GM20000 (cell line): ENCODE measurements at regions not wholly inside any gene's neighbourhood (a gene's known extent, or its start where the extent isn't known, plus 50 kb on each side); places are given as distances from the start of the nearest gene placed in this dataset.
"Not testable (repeated sequence)": the region's sequence is repeated elsewhere in the genome, so short reads cannot be mapped to it uniquely, and the experiment has no call there.

Experiments
- DNase-seq: peaks from one replicate; pipeline ENCODE4 v3.0.0; 2012; ENCODE audit warnings: low spot score
- TF ChIP-seq, protein P1 (sequence below): IDR thresholded peaks from 2 replicates; pipeline ENCODE4 v1.5.1; 2012; ENCODE audit warnings: mild to moderate bottlenecking, control low read depth; ENCODE audit errors: extremely low read depth, missing control alignments

GRCh38 chr18:8908792-8909510 is 193.5 kb upstream of the NDUFV2 start:
- DNase-seq: no peak
- TF ChIP-seq, protein P1, sequence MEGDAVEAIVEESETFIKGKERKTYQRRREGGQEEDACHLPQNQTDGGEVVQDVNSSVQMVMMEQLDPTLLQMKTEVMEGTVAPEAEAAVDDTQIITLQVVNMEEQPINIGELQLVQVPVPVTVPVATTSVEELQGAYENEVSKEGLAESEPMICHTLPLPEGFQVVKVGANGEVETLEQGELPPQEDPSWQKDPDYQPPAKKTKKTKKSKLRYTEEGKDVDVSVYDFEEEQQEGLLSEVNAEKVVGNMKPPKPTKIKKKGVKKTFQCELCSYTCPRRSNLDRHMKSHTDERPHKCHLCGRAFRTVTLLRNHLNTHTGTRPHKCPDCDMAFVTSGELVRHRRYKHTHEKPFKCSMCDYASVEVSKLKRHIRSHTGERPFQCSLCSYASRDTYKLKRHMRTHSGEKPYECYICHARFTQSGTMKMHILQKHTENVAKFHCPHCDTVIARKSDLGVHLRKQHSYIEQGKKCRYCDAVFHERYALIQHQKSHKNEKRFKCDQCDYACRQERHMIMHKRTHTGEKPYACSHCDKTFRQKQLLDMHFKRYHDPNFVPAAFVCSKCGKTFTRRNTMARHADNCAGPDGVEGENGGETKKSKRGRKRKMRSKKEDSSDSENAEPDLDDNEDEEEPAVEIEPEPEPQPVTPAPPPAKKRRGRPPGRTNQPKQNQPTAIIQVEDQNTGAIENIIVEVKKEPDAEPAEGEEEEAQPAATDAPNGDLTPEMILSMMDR: no peak

DNA sequence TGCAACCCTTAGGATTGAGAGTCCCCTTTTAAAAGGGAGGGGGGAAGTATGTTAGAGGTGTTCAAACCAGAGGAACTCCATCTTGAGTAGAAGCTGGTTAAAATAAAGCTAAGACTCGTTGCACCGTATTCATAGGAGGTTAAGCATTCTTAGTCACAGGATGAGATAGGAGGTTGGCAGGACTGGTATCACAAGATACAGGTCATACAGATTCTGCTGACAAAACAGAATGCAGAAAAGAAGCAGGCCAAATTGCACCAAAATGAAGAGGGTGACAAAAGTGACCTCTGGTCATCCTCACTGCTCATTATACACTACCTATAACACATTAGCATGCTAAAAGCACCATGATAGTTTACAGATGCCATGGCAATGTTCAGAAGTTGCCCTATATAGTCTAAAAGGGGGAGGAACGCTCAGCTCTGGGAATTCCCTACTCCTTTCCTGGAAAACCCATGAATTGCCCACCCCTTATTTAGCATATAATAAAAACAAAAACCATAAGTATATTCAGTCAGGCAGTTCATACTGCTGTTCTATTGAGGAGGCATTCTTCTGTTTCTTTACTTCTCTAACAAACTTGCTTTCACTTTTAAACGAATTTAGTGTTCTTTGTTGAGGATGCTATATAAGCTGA is 192.2 kb upstream of the NDUFV2 start:
- no peak for DNase-seq
- TF ChIP-seq, protein P1: no peak

DNA sequence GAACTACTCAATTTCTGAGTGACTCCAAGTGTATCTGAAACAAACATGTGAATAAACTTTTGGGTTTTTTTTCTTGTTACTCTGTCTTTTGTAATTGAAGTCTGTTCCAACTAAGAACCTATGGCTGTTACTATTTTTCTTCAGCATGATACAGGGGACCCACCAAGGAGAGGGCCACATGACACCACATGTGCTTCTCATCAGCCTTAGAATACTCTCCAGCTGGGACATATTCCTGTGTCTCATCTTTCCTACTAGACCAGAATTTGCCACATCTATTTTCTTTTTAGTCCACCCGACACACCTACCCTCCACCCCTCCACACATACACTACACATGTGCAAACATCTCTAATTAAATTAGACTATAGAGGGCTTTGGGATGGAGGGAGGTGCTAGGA is 191.7 kb upstream of the NDUFV2 start:
- no peak for DNase-seq
- TF ChIP-seq, protein P1: no peak

DNA sequence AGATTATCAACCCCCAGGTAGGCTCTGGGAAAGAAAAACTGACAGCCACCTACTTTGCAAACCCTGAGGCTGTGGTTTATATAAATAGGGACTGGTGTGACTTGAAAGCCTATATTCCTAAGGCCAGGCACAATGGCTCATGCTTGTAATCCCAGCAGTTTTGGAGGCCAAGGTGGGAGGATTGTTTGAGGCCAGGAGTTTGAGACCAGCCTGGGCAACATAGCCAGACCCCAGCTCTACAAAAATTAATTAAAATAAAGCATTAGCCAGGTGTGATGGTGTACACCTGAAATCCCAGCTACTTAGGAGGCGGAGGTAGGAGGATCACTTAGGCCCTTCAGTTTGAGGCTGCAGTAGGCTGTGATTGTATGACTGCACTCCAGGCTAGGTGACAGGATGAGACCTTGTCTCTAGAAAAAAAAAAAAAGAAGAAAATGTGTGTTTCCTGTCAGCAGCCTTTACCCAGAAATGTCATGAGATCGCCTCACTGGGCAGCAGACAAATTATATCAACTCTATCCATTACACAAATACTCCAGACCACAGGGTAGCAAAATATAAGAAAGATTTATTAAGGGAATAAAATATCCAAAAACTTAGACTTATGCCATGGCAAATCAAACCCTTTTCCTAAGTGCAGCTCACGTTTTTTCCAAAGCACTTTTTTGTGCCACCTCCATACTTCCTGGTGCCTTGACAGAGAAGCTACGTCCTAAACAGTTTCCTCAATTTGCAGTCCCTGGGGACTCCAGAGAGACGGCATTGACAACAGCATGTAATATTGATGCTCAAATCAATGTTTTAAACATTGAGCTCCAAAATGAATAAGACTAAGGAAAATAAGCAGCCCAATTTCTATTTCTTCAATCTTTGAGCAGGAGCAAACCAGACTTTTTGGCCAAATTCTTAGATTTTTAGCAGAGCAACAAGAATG is 190.8 kb upstream of the NDUFV2 start:
- TF ChIP-seq, protein P1: no peak
- no peak for DNase-seq

- TF ChIP-seq, protein P1: no peak
- peak; percentile 35 for DNase-seq
Measured at GRCh38 chr18:8912348-8913326, 189.9 kb upstream of the NDUFV2 start.

- DNase-seq: not testable (repeated sequence)
Measured at GRCh38 chr18:8913606-8914403, 188.7 kb upstream of the NDUFV2 start.

GRCh38 chr18:8914404-8915264 is 187.9 kb upstream of the NDUFV2 start:
- DNase-seq: not testable (repeated sequence)

- DNase-seq: not testable (repeated sequence)
Measured at GRCh38 chr18:8920856-8921787, 181.4 kb upstream of the NDUFV2 start.
